Skeletal muscle tissue (tissue), 3 donors: ENCODE measurements at regions not wholly inside any gene's neighbourhood (a gene's known extent, or its start where the extent isn't known, plus 50 kb on each side); places are given as distances from the start of the nearest gene placed in this dataset.

Experiments used
- H3K27ac ChIP-seq: one replicate; pipeline ENCODE4 v1.7.0; 2013; ENCODE audit warnings: mild to moderate bottlenecking, low read depth, low read length, inconsistent platforms
- H3K27me3 ChIP-seq, 3 donors: one replicate each; pipeline ENCODE4 v1.7.0; 2013; ENCODE audit warnings: low read length in 3 of 3; ENCODE audit not compliant: control insufficient read depth in 3 of 3, insufficient read depth in 3 of 3
- H3K36me3 ChIP-seq, 3 donors: one replicate each; pipeline ENCODE4 v1.7.0; 2013; ENCODE audit warnings: low read length in 3 of 3; ENCODE audit not compliant: control insufficient read depth in 3 of 3, insufficient read depth in 3 of 3
- H3K4me1 ChIP-seq, 3 donors: one replicate each; pipeline ENCODE4 v1.7.0; 2013; ENCODE audit warnings: low read length in 3 of 3, mild to moderate bottlenecking in 3 of 3; ENCODE audit not compliant: control insufficient read depth in 3 of 3, insufficient read depth in 3 of 3
- H3K4me3 ChIP-seq, 3 donors: one replicate each; pipeline ENCODE4 v1.7.0; 2013; ENCODE audit warnings: low read length in 3 of 3
- H3K9ac ChIP-seq, 3 donors: one replicate each; pipeline ENCODE4 v1.7.0; 2013; ENCODE audit warnings: low read length in 3 of 3, mild to moderate bottlenecking in 3 of 3, moderate library complexity in 2 of 3, low read depth in 1 of 3
- H3K9me3 ChIP-seq, 3 donors: one replicate each; pipeline ENCODE4 v1.7.0; 2013; ENCODE audit warnings: low read length in 3 of 3; ENCODE audit not compliant: control insufficient read depth in 3 of 3
- donor health status: Osteomylitis.

DNA sequence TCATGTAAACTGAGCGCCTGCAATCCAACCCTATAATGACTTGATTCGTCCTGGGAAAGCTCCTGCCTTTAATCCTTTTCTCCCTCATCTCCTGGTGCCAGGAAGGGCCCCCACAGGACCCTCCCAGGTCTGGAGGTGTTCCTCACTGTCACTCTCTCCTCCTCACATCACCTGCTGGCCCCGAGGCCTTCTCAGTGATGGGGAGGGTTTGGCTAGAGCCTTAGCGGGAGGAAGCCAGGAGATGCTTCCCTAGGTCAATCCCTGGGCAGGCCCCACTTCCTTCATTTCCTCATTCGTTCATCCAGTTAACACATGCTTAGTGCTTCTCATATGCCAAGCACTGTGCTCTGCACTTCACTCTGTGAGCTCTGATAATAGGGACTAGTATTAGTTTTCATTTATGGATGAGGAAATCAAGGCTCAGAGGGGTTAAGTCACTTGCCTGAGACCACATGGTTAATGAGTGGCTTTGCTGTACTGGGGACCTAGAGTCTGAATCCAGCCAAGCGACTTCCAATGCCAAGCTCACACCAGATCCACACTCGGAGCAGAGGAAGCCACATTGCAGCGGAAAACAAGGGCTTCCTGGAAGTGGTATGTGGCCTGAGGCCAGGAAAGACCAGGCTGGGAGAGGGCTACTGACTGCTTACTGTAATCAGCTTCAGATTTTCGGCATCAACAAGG lies 50.3 kb upstream of the CHRNB4 start:
- Histone ChIP-seq H3K27ac (no peak overlapping the region), H3K36me3 (no peaks in the 10 kb centered on the region), H3K4me1 (peaks cover 0 to 2% (median 0%) of the 10 kb centered on the region in 3 donors), H3K9me3 (no peaks in the 10 kb centered on the region), H3K27me3 (no peaks in the 10 kb centered on the region), H3K4me3 (no peak overlapping the region), H3K9ac (no peak overlapping the region)
